Panc1 (cell line): ENCODE measurements at regions not wholly inside any gene's neighbourhood (a gene's known extent, or its start where the extent isn't known, plus 50 kb on each side); places are given as distances from the start of the nearest gene placed in this dataset.

Experiments used
- ATAC-seq: fragments of 200-7000 bp; cut with Tn5 transposase; 2 replicates; pipeline ENCODE4 v1.9.1; 2020; ENCODE audit warnings: mild to moderate bottlenecking, moderate library complexity
- BruUV-seq: library from RNA; stranded (reverse); fragments of 400-500 nt; replicated peaks from 2 replicates; lab custom pipeline; 2021; lab: Mats Ljungman, UMichigan
- CTCF ChIA-PET: fragments of 300-600 bp; sonication (Branson Sonifier 250); formaldehyde crosslinking; loops from one replicate; lab custom pipeline; 2022; ENCODE audit warnings: antibody characterized with exemption; lab: Charles Lee
- POLR2A ChIA-PET: fragments of 300-600 bp; sonication (Branson Sonifier 250); formaldehyde crosslinking; loops from one replicate; lab custom pipeline; 2022; ENCODE audit warnings: antibody characterized with exemption; lab: Charles Lee
- DNase-seq: peaks from one replicate; pipeline ENCODE4 v3.0.0-alpha.2; 2010; ENCODE audit warnings: low read depth, low spot score
- H3K27ac ChIP-seq: 2 replicates; pipeline ENCODE4 v1.5.1; 2011; ENCODE audit warnings: mild to moderate bottlenecking, low read length, inconsistent platforms
- H3K27me3 ChIP-seq: fragments of 200-500 bp; sonication (Bioruptor generic); 2 replicates; pipeline ENCODE4 v1.6.0; 2014; ENCODE audit warnings: low read length, inconsistent platforms; ENCODE audit not compliant: control insufficient read depth, insufficient read depth
- H3K36me3 ChIP-seq: fragments of 200-500 bp; sonication (Bioruptor generic); 2 replicates; pipeline ENCODE4 v1.5.1; 2014; ENCODE audit warnings: inconsistent platforms, mild to moderate bottlenecking, low read length, moderate library complexity; ENCODE audit not compliant: control insufficient read depth, insufficient read depth
- H3K4me1 ChIP-seq: 2 replicates; pipeline ENCODE4 v1.5.1; 2011; ENCODE audit warnings: inconsistent platforms, mild to moderate bottlenecking, low read length, moderate library complexity; ENCODE audit not compliant: control insufficient read depth, insufficient read depth
- H3K4me3 ChIP-seq, 2 experiments: 2 replicates each; pipeline ENCODE4 v1.5.1; 2011 to 2012; ENCODE audit warnings: low read depth in 2 of 2, low read length in 2 of 2, mild to moderate bottlenecking in 2 of 2, inconsistent platforms in 1 of 2, moderate library complexity in 1 of 2
- H3K9me3 ChIP-seq: fragments of 200-500 bp; sonication (Bioruptor generic); 2 replicates; pipeline ENCODE4 v1.5.1; 2014; ENCODE audit warnings: low read depth, mild to moderate bottlenecking, inconsistent platforms, low read length, moderate library complexity; ENCODE audit not compliant: control insufficient read depth, insufficient read depth
- POLR2AphosphoS5 ChIP-seq: IDR thresholded peaks from 2 replicates; pipeline ENCODE4 v1.6.1; 2012; ENCODE audit warnings: mild to moderate bottlenecking, low read depth, low read length, moderate library complexity
- REST ChIP-seq, 2 experiments: IDR thresholded peaks; 2 replicates each; pipeline ENCODE4 v1.6.1; 2011 to 2012; ENCODE audit warnings: low read depth in 2 of 2, control low read depth in 1 of 2, low read length in 1 of 2, mild to moderate bottlenecking in 1 of 2, moderate library complexity in 1 of 2; ENCODE audit not compliant: insufficient read depth in 1 of 2
- SIN3A ChIP-seq: IDR thresholded peaks from 2 replicates; pipeline ENCODE4 v1.6.1; 2012; ENCODE audit warnings: low read depth, mild to moderate bottlenecking, low read length, moderate library complexity, borderline replicate concordance; ENCODE audit not compliant: insufficient read depth
- TCF7L2 ChIP-seq: IDR thresholded peaks from 2 replicates; pipeline ENCODE4 v1.6.1; 2011; ENCODE audit warnings: mild to moderate bottlenecking, low read depth, low read length, inconsistent platforms
- in situ Hi-C: cut with HindIII; loops from 2 replicates; pipeline ENCODE4 v1.10.0; 2016; ENCODE audit warnings: low sequenced_read_pairs, low pct_unique_long_range_greater_than_20kb
- intact Hi-C: fragments of 100-400 bp; cut with micrococcal nuclease; formaldehyde crosslinking; loops from one replicate; pipeline ENCODE4 v1.10.0; 2022; ENCODE audit not compliant: unreplicated experiment
- TF ChIP-seq, protein P1 (sequence below): fragments of 450-650 bp; IDR thresholded peaks from 2 replicates; pipeline ENCODE4 v1.5.1; 2017; ENCODE audit warnings: mild to moderate bottlenecking

DNA sequence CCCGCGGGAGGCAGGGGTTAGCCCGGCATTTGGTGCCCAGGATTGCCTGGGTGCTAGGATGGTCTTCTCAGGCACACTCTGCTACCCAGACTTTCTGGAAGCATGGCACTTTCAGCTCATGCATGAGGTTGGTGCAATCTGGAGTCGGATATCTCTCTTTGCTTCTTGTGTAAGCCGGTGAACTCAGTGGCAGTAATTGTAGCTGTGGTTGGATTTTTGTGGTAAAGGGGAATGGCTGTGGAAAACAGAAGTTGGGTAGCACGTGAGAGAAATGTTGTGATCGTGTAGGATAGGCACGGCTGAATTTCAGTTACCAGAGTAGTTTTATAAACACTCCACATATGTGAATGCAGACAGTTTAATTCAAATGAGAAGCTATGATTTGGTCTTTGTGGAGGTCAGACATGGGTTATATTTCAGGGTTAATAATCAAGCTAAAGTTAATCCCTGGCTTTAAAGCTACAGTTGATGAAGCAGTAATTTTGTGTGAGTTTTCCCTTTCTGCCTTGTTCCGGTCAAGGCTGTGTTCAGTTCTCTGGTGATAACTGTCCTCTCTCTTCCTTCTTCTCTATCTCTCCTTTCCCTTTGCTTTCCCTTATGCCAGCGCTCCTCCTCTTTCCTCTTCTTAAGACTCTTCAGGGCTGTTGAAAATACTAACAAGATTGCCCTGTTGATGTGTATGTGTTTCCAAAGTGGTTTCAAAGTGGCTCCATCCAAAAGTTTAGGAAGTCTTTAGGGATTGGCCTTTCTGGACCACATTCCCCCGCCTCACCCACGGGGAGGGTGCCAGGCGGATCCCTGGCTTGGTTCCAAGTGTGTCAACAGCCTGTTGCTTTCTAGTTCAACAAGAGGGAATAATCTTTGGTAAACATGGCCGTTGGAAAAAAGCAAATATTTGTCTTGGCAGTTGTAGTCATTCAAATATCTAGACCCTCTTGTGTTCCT lies 404.6 kb upstream of the C2CD4B start:
- ATAC-seq: no peak

DNA sequence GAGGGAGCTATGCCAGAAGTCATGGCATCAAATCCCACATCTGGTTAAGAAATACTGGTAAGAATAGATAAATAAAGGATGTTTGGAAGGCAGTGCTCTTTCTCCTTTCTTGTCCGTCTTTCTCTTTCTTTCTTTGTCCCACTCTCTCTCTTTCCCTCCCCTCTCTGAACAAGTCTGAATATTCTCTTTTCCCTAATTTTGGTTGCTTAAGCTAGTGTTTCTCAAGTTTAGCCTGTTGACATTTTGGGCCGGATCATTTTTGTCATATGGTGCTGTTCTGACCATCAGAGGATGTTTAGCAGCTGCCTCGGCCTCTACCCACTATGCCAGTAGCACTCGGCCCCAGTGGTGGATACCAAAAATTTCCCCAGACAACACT lies 405.3 kb upstream of the C2CD4B start:
- in situ Hi-C loops: no loop called here
- CTCF ChIA-PET: no interaction called here
- H3K27me3 ChIP-seq: no peaks in the 10 kb centered on the region

More for the DNA sequence above, 404.6 kb upstream of the C2CD4B start:
- ChIA-PET CTCF (no interaction called here), POLR2A (no interaction called here)
- no TSS peak for BruUV-seq
- Histone ChIP-seq H3K27ac (no peak overlapping the region), H3K9me3 (no peaks in the 10 kb centered on the region), H3K36me3 (no peaks in the 10 kb centered on the region), H3K27me3 (no peaks in the 10 kb centered on the region), H3K4me1 (peaks cover 6% of the 10 kb centered on the region), H3K4me3 (no peak overlapping the region)
- no peak for DNase-seq
- no peak for TF ChIP-seq TCF7L2
- intact Hi-C loops: no loop called here
- in situ Hi-C loops: no loop called here

More for the DNA sequence above, 405.3 kb upstream of the C2CD4B start:
- Histone ChIP-seq H3K9me3 (no peaks in the 10 kb centered on the region), H3K4me3 (no peak overlapping the region), H3K27ac (no peak overlapping the region), H3K4me1 (peaks cover 6% of the 10 kb centered on the region), H3K36me3 (no peaks in the 10 kb centered on the region)
- intact Hi-C loops: no loop called here
- ATAC-seq (no peak), DNase-seq (no peak)
- BruUV-seq: no TSS peak
- TF ChIP-seq SIN3A (no peak), POLR2AphosphoS5 (no peak), TCF7L2 (no peak), REST (IDR thresholded peaks at IDR 0.05; ENCODE audit: insufficient read depth in 1 of 2, low read depth in 2 of 2, low read length in 1 of 2) (no peak)
- TF ChIP-seq, protein P1, sequence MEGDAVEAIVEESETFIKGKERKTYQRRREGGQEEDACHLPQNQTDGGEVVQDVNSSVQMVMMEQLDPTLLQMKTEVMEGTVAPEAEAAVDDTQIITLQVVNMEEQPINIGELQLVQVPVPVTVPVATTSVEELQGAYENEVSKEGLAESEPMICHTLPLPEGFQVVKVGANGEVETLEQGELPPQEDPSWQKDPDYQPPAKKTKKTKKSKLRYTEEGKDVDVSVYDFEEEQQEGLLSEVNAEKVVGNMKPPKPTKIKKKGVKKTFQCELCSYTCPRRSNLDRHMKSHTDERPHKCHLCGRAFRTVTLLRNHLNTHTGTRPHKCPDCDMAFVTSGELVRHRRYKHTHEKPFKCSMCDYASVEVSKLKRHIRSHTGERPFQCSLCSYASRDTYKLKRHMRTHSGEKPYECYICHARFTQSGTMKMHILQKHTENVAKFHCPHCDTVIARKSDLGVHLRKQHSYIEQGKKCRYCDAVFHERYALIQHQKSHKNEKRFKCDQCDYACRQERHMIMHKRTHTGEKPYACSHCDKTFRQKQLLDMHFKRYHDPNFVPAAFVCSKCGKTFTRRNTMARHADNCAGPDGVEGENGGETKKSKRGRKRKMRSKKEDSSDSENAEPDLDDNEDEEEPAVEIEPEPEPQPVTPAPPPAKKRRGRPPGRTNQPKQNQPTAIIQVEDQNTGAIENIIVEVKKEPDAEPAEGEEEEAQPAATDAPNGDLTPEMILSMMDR: no peak
- POLR2A ChIA-PET: no interaction called here
